ENCODE measurements at regions not wholly inside any gene's neighbourhood (a gene's known extent, or its start where the extent isn't known, plus 50 kb on each side); places are given as distances from the start of the nearest gene placed in this dataset.

DNA sequence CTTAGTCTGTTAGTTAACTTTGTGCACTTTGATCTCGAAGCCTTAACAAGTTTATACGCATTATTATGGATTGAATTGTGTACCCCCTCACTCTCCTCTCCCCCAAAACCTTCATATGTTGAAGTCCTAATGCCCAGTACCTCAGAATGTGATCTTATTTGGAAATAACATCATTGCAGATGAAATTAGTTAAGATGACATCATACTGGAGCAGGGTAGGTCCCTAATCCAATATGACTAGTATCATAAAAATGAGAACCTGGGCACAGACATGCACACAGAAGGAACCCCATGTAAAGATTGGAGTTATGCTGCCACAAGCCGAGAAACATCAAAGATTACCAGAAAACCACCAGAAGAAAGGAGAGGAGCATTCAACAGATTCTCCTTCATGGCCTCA is 85.8 kb upstream of the TSC22D1 start:
- TF ChIP-seq ZNF274 (IDR thresholded peaks at IDR 0.05; ENCODE audit: low read length) (no peak), ZNF274 (tag by site-specific recombination; IDR thresholded peaks at IDR 0.05; ENCODE audit: borderline replicate concordance) (no peak), ZNF776 (tag by site-specific recombination; IDR thresholded peaks at IDR 0.05; ENCODE audit: borderline replicate concordance) (no peak)
